A549 (cell line): ENCODE measurements at regions not wholly inside any gene's neighbourhood (a gene's known extent, or its start where the extent isn't known, plus 50 kb on each side); places are given as distances from the start of the nearest gene placed in this dataset.

Source experiments
- ATAC-seq, 2 experiments: fragments of 200-7000 bp in 1 of 2; fragments of >200 bp in 1 of 2; cut with Nextera tagmentation in 1 of 2; cut with Tn5 transposase in 1 of 2; 3 replicates each; pipeline versions ENCODE4 v1.8.0 to v1.9.1; 2018 to 2020; ENCODE audit warnings: mild to moderate bottlenecking in 1 of 2, moderate library complexity in 1 of 2
- CTCF ChIA-PET: fragments of 300-600 bp; sonication (Branson Sonifier 250); formaldehyde crosslinking; extraction: SDS; loops from one replicate; lab custom pipeline; 2021; ENCODE audit warnings: antibody characterized with exemption, inconsistent platforms; lab: Yijun Ruan, JAX
- POLR2A ChIA-PET: fragments of 350-600 bp; formaldehyde crosslinking; extraction: SDS; loops from one replicate; lab custom pipeline; 2021; ENCODE audit warnings: antibody characterized with exemption, inconsistent platforms; lab: Yijun Ruan, JAX
- DNase-seq, 2 experiments: peaks; one replicate each; pipeline versions ENCODE4 v3.0.0 to v3.0.0-alpha.2; 2011 to 2016; ENCODE audit warnings: low read depth in 1 of 2, low spot score in 1 of 2
- FAIRE-seq: peaks from 2 replicates; lab custom pipeline; 2011; peaks lifted over from hg19 to GRCh38; lab: Jason Lieb, UNC
- H3K27ac ChIP-seq, 2 experiments: fragments of >200 bp; sonication (Bioruptor Twin); formaldehyde crosslinking; 3 replicates each; pipeline ENCODE4 v1.5.1; 2016 to 2017
- H3K4me1 ChIP-seq: fragments of >200 bp; sonication (Bioruptor Twin); formaldehyde crosslinking; 3 replicates; pipeline ENCODE4 v1.6.1; 2016
- H3K4me2 ChIP-seq: fragments of >200 bp; sonication (Bioruptor Twin); formaldehyde crosslinking; 3 replicates; pipeline ENCODE4 v1.6.1; 2016
- H3K4me3 ChIP-seq: fragments of >200 bp; sonication (Bioruptor Twin); formaldehyde crosslinking; 3 replicates; pipeline ENCODE4 v1.5.1; 2016
- H3K9me3 ChIP-seq: fragments of >200 bp; sonication (Bioruptor Twin); formaldehyde crosslinking; 3 replicates; pipeline ENCODE4 v1.6.1; 2016
- EHF ChIP-seq: fragments of 250-450 bp; sonication (Bioruptor Pico); IDR thresholded peaks from 2 replicates; pipeline ENCODE4 v1.5.0; 2020; ENCODE audit warnings: mild to moderate bottlenecking
- ESRRA ChIP-seq: fragments of 150-350 bp; IDR thresholded peaks from 2 replicates; pipeline ENCODE4 v1.6.1; 2014; ENCODE audit warnings: mild to moderate bottlenecking, low read length, borderline replicate concordance
- FOXS1 ChIP-seq: fragments of 250-450 bp; sonication (Bioruptor Pico); IDR thresholded peaks from 2 replicates; pipeline ENCODE4 v1.5.0; 2020; ENCODE audit warnings: mild to moderate bottlenecking, moderate library complexity
- HDAC2 ChIP-seq: fragments of 200-600 bp; sonication (generic); IDR thresholded peaks from 2 replicates; pipeline ENCODE4 v1.6.1; 2016
- HEYL ChIP-seq: fragments of 250-450 bp; sonication (Bioruptor Pico); IDR thresholded peaks from 2 replicates; pipeline ENCODE4 v1.8.0; 2021; ENCODE audit warnings: mild to moderate bottlenecking, moderate library complexity
- HOXA7 ChIP-seq: fragments of 250-450 bp; sonication (Bioruptor Pico); IDR thresholded peaks from 2 replicates; pipeline ENCODE4 v1.5.0; 2020; ENCODE audit warnings: mild to moderate bottlenecking, moderate library complexity
- HOXB5 ChIP-seq: fragments of 250-450 bp; sonication (Bioruptor Pico); IDR thresholded peaks from 2 replicates; pipeline ENCODE4 v1.5.0; 2020; ENCODE audit warnings: mild to moderate bottlenecking, moderate library complexity
- MAZ ChIP-seq: fragments of 150-350 bp; IDR thresholded peaks from 2 replicates; pipeline ENCODE4 v1.6.1; 2014; ENCODE audit warnings: antibody characterized with exemption, low read depth, low read length, borderline replicate concordance
- NPAS2 ChIP-seq: fragments of 250-450 bp; sonication (Bioruptor Pico); IDR thresholded peaks from 2 replicates; pipeline ENCODE4 v1.8.0; 2022; ENCODE audit warnings: mild to moderate bottlenecking, moderate library complexity, borderline replicate concordance
- NR3C1 ChIP-seq: fragments of >200 bp; sonication (Bioruptor Twin); formaldehyde crosslinking; IDR thresholded peaks from 3 replicates; pipeline ENCODE4 v1.6.1; 2017
- POLR2A ChIP-seq: IDR thresholded peaks from 2 replicates; pipeline ENCODE4 v1.6.1; 2012; ENCODE audit warnings: mild to moderate bottlenecking, low read length
- RAD21 ChIP-seq, 2 experiments: fragments of >200 bp in 1 of 2; sonication (Bioruptor Twin) in 1 of 2; formaldehyde crosslinking in 1 of 2; IDR thresholded peaks in 1 of 2; conservative IDR thresholded peaks in 1 of 2; 2 replicates in 1 of 2; 3 replicates in 1 of 2; pipeline ENCODE4 v1.6.1; 2012 to 2018; ENCODE audit warnings: inconsistent platforms in 1 of 2
- RARB ChIP-seq: fragments of 250-450 bp; sonication (Bioruptor Pico); IDR thresholded peaks from 2 replicates; pipeline ENCODE4 v1.8.0; 2021; ENCODE audit warnings: mild to moderate bottlenecking, moderate library complexity
- RNF2 ChIP-seq: fragments of 200-600 bp; sonication (generic); IDR thresholded peaks from 2 replicates; pipeline ENCODE4 v1.6.1; 2016; ENCODE audit warnings: low read depth, mild to moderate bottlenecking, antibody characterized with exemption, moderate library complexity, borderline replicate concordance
- SREBF2 ChIP-seq: fragments of 450-650 bp; IDR thresholded peaks from 2 replicates; pipeline ENCODE4 v1.6.1; 2014; ENCODE audit warnings: mild to moderate bottlenecking, moderate library complexity
- TP53 ChIP-seq: fragments of 250-450 bp; sonication (Bioruptor Pico); IDR thresholded peaks from 2 replicates; pipeline ENCODE4 v1.5.0; 2021; ENCODE audit warnings: mild to moderate bottlenecking, moderate library complexity
- WGBS: methylation state at CpG from one replicate; pipeline ENCODE4 v1.1.6; 2017; ENCODE audit errors: missing lambda C conversion rate; 5-methylcytosine and 5-hydroxymethylcytosine counted together
- TF ChIP-seq, protein P1 (sequence below): fragments of >200 bp; sonication (Bioruptor Twin); formaldehyde crosslinking; IDR thresholded peaks from 3 replicates; pipeline ENCODE4 v1.5.1; 2016
- TF ChIP-seq, protein P2 (sequence below): IDR thresholded peaks from 2 replicates; pipeline ENCODE4 v1.6.1; 2012
- TF ChIP-seq, protein P3 (sequence below): fragments of >200 bp; sonication (Bioruptor Twin); formaldehyde crosslinking; IDR thresholded peaks from 3 replicates; pipeline ENCODE4 v1.6.1; 2016

DNA sequence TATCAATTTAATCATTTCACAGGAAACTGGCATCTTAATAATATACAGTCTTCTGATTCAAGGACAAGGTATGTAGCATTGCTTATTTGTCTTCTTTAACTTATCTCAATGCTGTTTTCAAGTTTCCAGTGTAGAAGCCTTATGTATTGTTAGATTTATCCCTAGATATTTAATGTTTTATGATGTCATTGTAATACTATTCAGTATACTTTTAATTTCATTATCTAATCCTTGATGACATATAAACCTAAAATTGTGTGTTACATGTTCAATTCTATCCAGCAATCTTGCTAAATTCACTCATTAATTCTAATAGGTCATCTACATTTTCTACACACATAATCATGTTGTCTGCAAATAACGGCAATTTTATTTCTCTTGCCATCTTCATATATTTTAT lies 126.3 kb upstream of the SEC61G start:
- FAIRE-seq = no peak
- TF ChIP-seq HEYL (CRISPR knock-in tag) (no peak), ESRRA (no peak), RARB (CRISPR knock-in tag) (no peak), HOXB5 (no peak), SREBF2 (no peak), RNF2 (no peak), RAD21 (conservative IDR thresholded peaks at IDR 0.05 in 1 of 2, IDR thresholded peaks at IDR 0.05 in 1 of 2) (no peak)
- TF ChIP-seq, protein P1, sequence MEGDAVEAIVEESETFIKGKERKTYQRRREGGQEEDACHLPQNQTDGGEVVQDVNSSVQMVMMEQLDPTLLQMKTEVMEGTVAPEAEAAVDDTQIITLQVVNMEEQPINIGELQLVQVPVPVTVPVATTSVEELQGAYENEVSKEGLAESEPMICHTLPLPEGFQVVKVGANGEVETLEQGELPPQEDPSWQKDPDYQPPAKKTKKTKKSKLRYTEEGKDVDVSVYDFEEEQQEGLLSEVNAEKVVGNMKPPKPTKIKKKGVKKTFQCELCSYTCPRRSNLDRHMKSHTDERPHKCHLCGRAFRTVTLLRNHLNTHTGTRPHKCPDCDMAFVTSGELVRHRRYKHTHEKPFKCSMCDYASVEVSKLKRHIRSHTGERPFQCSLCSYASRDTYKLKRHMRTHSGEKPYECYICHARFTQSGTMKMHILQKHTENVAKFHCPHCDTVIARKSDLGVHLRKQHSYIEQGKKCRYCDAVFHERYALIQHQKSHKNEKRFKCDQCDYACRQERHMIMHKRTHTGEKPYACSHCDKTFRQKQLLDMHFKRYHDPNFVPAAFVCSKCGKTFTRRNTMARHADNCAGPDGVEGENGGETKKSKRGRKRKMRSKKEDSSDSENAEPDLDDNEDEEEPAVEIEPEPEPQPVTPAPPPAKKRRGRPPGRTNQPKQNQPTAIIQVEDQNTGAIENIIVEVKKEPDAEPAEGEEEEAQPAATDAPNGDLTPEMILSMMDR = no peak
- TF ChIP-seq, protein P2, sequence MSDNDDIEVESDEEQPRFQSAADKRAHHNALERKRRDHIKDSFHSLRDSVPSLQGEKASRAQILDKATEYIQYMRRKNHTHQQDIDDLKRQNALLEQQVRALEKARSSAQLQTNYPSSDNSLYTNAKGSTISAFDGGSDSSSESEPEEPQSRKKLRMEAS = no peak
- 96% methylated on average over 1 of the region's 1 CpG for WGBS
- Histone ChIP-seq H3K4me3 (no peak overlapping the region), H3K4me1 (peaks cover 57% of the 10 kb centered on the region), H3K4me2 (no peak overlapping the region; the same call in 2 of the 3 replicates), H3K9me3 (no peaks in the 10 kb centered on the region), H3K27ac (no peak overlapping the region)
- no peak for DNase-seq
- CTCF ChIA-PET = interaction anchor here (0.6 to 1.3 kb wide), 4 partner anchors 15 to 97 kb away, joined by 3 read pairs; no protein-coding TSS in a partner anchor
- POLR2A ChIA-PET = no interaction called here
- ATAC-seq = no peak

DNA sequence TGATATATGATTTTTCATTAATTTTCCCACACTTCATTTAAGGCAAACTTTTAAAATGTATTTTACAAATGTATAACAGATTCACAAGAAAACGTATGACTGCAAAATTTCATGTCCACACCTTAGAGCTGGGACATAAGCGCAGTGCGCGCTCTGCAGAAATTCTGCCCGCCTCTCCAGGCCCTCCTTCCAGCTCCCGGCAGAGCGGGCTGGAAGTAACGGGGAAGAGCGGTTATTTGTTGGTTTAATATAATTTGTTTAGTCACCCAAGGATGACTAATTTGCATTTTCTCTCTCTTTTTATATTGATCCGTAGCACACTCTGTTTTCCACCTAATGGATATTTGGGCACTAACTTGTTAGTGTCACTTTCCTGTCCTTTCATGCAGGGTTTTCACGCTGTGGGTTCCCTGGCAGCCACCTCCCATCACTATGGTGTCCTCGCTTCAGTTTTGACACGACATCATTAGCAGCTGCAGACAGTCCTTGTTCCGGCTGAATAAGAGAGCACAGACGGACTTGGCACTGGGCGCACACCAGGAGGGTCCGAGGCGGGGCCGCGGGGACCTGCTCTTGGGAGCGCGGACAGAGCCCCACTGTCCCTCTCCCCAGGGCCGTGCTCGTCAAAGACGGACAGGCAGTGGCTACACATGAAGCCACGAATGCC lies 129.2 kb upstream of the SEC61G start:
- 61% methylated on average over 23 of the region's 26 CpGs for WGBS
- H3K4me3 ChIP-seq = peak overlapping the region; percentile 21

DNA sequence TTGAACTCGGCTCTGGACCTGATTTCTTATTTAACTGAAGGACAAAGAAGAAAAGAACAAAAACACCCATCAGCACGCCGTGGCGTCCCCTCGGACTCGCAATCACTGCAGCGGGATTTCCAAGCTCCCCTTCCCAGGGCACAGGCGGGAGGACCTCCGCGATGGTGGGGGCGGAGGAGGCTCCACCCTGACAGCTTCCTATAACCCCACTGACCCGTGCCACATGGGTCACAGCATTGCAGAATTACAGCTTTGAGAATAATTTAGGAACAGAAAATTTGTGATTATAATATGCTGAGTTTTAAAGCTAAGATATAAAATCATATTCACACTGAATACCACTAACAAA lies 129.7 kb upstream of the SEC61G start:
- FAIRE-seq (no peak), DNase-seq (no peak), ATAC-seq (peak; percentile 80 to 87)
- TF ChIP-seq MAZ (no peak), RNF2 (no peak), EHF (CRISPR knock-in tag) (no peak), POLR2A (peak; percentile 4; the same call in 1 of the 2 replicates)
- H3K27ac ChIP-seq = peak overlapping the region; percentile 53 to 86
- peaks cover 25% of the 10 kb centered on the region for H3K4me1 ChIP-seq
- POLR2A ChIA-PET = interaction anchor here (0.6 to 1.0 kb wide), 2 partner anchors 130 kb away, joined by 3 read pairs; partner anchors contain the start of genes EGFR and SEC61G
- H3K9me3 ChIP-seq = no peaks in the 10 kb centered on the region
- WGBS = 71% methylated on average over 12 of the region's 12 CpGs
- CTCF ChIA-PET = no interaction called here
- peak overlapping the region; percentile 50 for H3K4me2 ChIP-seq
- H3K4me3 ChIP-seq = peak overlapping the region; percentile 21

More for the DNA sequence above, 129.2 kb upstream of the SEC61G start:
- TF ChIP-seq, protein P1 = no peak
- peak; percentile 3; the same call in 1 of the 2 replicates for TF ChIP-seq POLR2A
- TF ChIP-seq, all 56 proteins: peak for 1
- DNase-seq (no peak), FAIRE-seq (peak; percentile 39), ATAC-seq (peak; percentile 79 to 88)
- Histone ChIP-seq H3K4me2 (peak overlapping the region; percentile 50), H3K9me3 (no peaks in the 10 kb centered on the region), H3K4me1 (peaks cover 30% of the 10 kb centered on the region), H3K27ac (peak overlapping the region; percentile 53 to 86)
- ChIA-PET CTCF (interaction anchor here (0.9 to 2.0 kb wide), 2 partner anchors 10 to 367 kb away, joined by 3 to 5 read pairs; no protein-coding TSS in a partner anchor), POLR2A (interaction anchor here (1.0 kb wide), 1 partner anchor 129 kb away, joined by 3 read pairs; the partner anchor contains the start of gene SEC61G)

DNA sequence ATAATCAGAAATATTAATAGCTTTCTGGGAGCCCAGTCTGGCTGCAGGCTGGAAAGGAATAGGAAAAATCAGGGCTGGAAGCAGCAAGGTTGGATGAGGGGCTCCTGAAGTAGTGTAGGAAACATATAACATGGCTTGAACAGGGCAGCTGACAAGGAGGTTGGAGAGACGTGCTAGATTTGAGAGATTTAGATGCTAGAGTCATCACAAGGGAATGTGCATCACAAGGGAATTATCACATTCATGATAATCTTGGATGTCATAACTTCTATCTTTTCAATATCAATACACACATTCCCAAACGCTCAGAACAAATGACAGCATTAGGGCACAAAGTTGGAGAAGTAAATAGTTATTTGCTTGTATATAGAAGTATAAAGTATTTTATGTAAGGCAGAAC lies 120.9 kb upstream of the EGFR start:
- FAIRE-seq = no peak
- WGBS = 52% methylated on average over 2 of the region's 2 CpGs

More for the DNA sequence above, 120.9 kb upstream of the EGFR start:
- POLR2A ChIA-PET = no interaction called here
- ATAC-seq = no peak
- CTCF ChIA-PET = interaction anchor here (1.2 kb wide), 1 partner anchor 109 kb away, joined by 3 read pairs; no protein-coding TSS in a partner anchor
- no peak for DNase-seq
- Histone ChIP-seq H3K4me1 (no peaks in the 10 kb centered on the region), H3K9me3 (no peaks in the 10 kb centered on the region), H3K4me2 (no peak overlapping the region), H3K4me3 (no peak overlapping the region), H3K27ac (no peak overlapping the region)
- TF ChIP-seq, protein P1 = no peak
- TF ChIP-seq, protein P3, sequence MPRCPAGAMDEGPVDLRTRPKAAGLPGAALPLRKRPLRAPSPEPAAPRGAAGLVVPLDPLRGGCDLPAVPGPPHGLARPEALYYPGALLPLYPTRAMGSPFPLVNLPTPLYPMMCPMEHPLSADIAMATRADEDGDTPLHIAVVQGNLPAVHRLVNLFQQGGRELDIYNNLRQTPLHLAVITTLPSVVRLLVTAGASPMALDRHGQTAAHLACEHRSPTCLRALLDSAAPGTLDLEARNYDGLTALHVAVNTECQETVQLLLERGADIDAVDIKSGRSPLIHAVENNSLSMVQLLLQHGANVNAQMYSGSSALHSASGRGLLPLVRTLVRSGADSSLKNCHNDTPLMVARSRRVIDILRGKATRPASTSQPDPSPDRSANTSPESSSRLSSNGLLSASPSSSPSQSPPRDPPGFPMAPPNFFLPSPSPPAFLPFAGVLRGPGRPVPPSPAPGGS = no peak
- TF ChIP-seq HDAC2 = no peak
- no peak for TF ChIP-seq FOXS1
- no peak for TF ChIP-seq HOXA7 (CRISPR knock-in tag)
- no peak for TF ChIP-seq NPAS2 (CRISPR knock-in tag)
- TF ChIP-seq TP53 = no peak
- no peak for TF ChIP-seq NR3C1
